Neuron (in vitro differentiated cells): ENCODE measurements at regions not wholly inside any gene's neighbourhood (a gene's known extent, or its start where the extent isn't known, plus 50 kb on each side); places are given as distances from the start of the nearest gene placed in this dataset.
"Not testable (repeated sequence)": the region's sequence is repeated elsewhere in the genome, so short reads cannot be mapped to it uniquely, and the experiment has no call there.

ENCODE experiments used
- H2AFZ ChIP-seq: one replicate; pipeline ENCODE4 v1.6.1; 2013; ENCODE audit warnings: low read depth, mild to moderate bottlenecking, inconsistent platforms, low read length, moderate library complexity
- H3K27me3 ChIP-seq: one replicate; pipeline ENCODE4 v1.6.1; 2013; ENCODE audit warnings: low read length; ENCODE audit not compliant: insufficient read depth
- H3K36me3 ChIP-seq: one replicate; pipeline ENCODE4 v1.6.1; 2013; ENCODE audit warnings: low read length; ENCODE audit not compliant: insufficient read depth
- H3K4me1 ChIP-seq: one replicate; pipeline ENCODE4 v1.6.1; 2013; ENCODE audit warnings: low read length; ENCODE audit not compliant: insufficient read depth
- H3K4me3 ChIP-seq: 2 replicates; pipeline ENCODE4 v1.5.1; 2013; ENCODE audit warnings: mild to moderate bottlenecking, low read length, moderate library complexity
- H3K9me3 ChIP-seq: one replicate; pipeline ENCODE4 v1.6.1; 2013; ENCODE audit warnings: low read length

- not testable (repeated sequence) for H3K9me3 ChIP-seq, H2AFZ ChIP-seq, H3K27me3 ChIP-seq, H3K4me1 ChIP-seq, H3K36me3 ChIP-seq, H3K4me3 ChIP-seq
Measured at GRCh38 chr3:30328935-30329334, 277.5 kb upstream of the TGFBR2 start.

DNA sequence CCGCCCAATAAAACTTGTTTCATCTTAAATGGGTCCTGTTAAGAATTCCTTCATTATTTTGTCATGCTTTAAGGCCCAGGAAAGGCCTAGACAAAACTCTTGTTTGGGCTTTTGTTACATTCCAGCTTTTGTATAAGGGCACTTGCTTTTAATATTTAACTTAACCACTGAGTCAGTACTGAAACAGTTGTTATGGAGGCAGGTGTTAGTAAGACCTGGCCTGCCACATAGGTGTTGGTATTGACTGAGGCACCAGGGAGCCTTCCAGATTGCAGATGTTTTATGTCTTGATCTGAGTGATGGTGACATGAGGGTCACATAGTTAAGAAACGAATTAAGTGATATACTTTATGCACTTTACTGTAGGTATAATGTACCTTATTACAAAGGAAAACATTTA is 274.9 kb upstream of the TGFBR2 start:
- no peak overlapping the region for H3K4me3 ChIP-seq
- H2AFZ ChIP-seq = no peak overlapping the region
- H3K4me1 ChIP-seq = no peaks in the 10 kb centered on the region
- H3K36me3 ChIP-seq = no peaks in the 10 kb centered on the region
- H3K9me3 ChIP-seq = no peaks in the 10 kb centered on the region
- H3K27me3 ChIP-seq = no peaks in the 10 kb centered on the region

DNA sequence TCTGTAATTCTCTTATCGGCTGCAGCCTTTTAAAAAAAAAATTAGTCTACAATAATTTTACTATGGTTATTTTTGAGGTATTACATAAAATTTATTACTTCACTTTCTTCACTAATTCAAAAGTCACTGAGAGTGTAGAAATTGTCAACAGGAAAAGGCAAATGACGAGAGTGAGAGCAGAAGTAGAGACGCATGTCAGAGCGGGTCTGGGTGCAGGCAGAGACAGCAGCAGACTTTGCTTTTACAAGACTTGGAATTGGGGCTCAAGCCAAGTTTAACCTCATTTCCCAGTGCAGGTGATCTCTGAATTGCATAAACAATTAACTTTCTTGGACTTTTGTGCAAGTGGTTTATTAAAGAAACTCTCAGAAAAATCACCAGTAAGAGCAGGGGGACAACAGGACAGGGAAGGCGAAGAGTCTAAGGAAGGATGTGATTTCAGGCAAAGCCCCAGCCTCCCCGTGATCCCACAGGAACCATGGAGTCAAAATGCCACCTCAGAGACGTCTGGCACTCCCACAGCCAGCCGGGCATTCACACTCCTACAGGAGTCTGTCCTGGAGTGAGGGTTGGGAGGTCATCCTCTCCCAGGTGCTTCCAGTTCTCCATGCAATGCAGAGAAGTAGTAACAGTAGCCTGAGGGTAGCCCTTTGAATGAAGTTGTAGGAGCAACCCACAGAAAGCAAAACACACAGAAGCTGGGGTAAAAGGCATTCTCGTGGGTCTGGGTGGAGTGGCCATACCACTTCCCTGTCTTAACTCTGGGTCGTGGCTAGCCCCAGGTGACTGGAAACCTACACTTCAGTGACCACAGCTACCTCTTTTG is 274.0 kb upstream of the TGFBR2 start:
- H3K36me3 ChIP-seq = no peaks in the 10 kb centered on the region
- no peak overlapping the region for H3K4me3 ChIP-seq
- no peaks in the 10 kb centered on the region for H3K27me3 ChIP-seq
- no peaks in the 10 kb centered on the region for H3K9me3 ChIP-seq
- H3K4me1 ChIP-seq = no peaks in the 10 kb centered on the region
- H2AFZ ChIP-seq = no peak overlapping the region

GRCh38 chr3:30333143-30333542 is 273.3 kb upstream of the TGFBR2 start:
- Histone ChIP-seq H2AFZ (no peak overlapping the region), H3K27me3 (no peaks in the 10 kb centered on the region), H3K4me1 (no peaks in the 10 kb centered on the region), H3K4me3 (no peak overlapping the region), H3K9me3 (no peaks in the 10 kb centered on the region), H3K36me3 (no peaks in the 10 kb centered on the region)

GRCh38 chr3:30333903-30334302 is 272.5 kb upstream of the TGFBR2 start:
- H3K36me3 ChIP-seq = no peaks in the 10 kb centered on the region
- H3K9me3 ChIP-seq = no peaks in the 10 kb centered on the region
- H3K4me3 ChIP-seq = no peak overlapping the region
- no peak overlapping the region for H2AFZ ChIP-seq
- H3K4me1 ChIP-seq = no peaks in the 10 kb centered on the region
- no peaks in the 10 kb centered on the region for H3K27me3 ChIP-seq

GRCh38 chr3:30340500-30340899 is 265.9 kb upstream of the TGFBR2 start:
- no peak overlapping the region for H2AFZ ChIP-seq
- H3K4me3 ChIP-seq = no peak overlapping the region
- no peaks in the 10 kb centered on the region for H3K4me1 ChIP-seq
- H3K27me3 ChIP-seq = no peaks in the 10 kb centered on the region
- no peaks in the 10 kb centered on the region for H3K9me3 ChIP-seq
- H3K36me3 ChIP-seq = no peaks in the 10 kb centered on the region

DNA sequence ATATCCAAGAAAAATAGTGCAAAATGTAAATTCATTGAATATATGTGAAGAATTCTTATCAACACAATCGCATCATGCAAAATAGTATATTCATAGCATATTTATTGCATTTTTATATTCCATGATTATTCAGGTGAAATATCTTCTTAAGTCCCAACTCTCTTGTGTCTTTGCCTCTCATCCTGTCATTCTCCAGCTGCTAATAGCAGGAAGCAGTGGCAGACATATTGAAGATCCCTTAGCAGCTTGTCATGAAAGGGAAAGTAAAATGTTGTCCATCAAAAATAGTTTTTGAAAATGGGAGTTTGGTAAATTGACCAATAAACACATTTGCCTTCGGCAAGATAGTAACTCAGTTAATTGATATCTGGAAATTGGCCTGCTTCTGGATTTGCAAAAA is 265.3 kb upstream of the TGFBR2 start:
- Histone ChIP-seq H3K36me3 (no peaks in the 10 kb centered on the region), H2AFZ (no peak overlapping the region), H3K4me1 (no peaks in the 10 kb centered on the region), H3K27me3 (no peaks in the 10 kb centered on the region), H3K9me3 (no peaks in the 10 kb centered on the region), H3K4me3 (no peak overlapping the region)

DNA sequence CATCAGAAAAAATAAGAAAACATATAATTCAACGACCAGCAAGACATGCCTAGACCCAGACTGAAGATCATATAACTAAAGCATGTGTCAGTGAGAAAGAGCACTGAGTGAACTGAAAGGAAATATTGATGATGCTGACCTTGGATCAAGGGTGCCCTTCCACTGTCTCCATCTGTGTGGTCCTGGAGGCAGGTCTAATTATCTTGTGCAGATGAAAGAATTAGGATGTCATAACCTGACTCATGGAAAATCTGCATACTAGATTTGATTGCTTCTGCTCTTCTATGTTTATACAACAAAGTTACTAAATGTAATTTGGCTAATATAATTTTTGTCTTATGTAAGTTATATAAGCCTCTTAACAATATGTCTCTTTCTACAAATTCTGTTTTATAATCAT is 264.6 kb upstream of the TGFBR2 start:
- H3K27me3 ChIP-seq = no peaks in the 10 kb centered on the region

DNA sequence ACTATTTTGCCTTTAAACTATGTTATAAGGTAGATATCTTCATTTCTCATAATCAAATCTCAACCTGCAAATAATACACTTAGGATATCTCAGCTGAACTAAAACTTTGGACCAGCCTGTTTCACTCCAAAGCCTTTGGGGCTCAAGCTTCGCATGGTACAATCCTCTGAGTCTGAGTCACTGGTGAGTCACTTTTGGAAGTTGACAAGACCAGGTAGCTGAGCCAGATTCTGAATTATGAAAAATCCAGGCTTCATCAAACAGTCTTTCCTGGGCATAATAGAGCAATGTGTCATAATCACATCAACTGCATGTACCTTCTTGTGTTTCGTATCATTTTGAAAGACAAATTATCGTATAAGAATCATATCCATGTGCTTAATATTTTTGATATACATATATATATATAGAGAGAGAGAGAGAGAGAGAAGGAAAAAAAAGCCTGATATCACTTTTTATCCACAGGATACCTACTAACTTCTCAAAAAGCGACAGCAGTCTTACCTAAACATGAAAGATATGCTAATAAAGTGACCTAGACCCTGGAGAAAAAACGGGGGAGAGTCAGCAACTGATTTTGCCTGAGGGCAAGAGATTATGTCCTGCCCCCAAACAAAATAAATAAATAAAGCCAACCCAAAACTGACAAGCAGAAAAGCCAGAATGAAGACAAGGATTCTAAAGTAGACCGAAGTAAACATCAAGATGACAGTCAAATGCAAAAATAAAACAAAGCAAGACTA is 263.9 kb upstream of the TGFBR2 start:
- Histone ChIP-seq H3K9me3 (no peaks in the 10 kb centered on the region), H3K27me3 (no peaks in the 10 kb centered on the region), H3K4me1 (no peaks in the 10 kb centered on the region), H3K4me3 (no peak overlapping the region), H3K36me3 (no peaks in the 10 kb centered on the region), H2AFZ (no peak overlapping the region)

More for the DNA sequence above, 264.6 kb upstream of the TGFBR2 start:
- Histone ChIP-seq H2AFZ (no peak overlapping the region), H3K9me3 (no peaks in the 10 kb centered on the region), H3K36me3 (no peaks in the 10 kb centered on the region), H3K4me1 (no peaks in the 10 kb centered on the region), H3K4me3 (no peak overlapping the region)

DNA sequence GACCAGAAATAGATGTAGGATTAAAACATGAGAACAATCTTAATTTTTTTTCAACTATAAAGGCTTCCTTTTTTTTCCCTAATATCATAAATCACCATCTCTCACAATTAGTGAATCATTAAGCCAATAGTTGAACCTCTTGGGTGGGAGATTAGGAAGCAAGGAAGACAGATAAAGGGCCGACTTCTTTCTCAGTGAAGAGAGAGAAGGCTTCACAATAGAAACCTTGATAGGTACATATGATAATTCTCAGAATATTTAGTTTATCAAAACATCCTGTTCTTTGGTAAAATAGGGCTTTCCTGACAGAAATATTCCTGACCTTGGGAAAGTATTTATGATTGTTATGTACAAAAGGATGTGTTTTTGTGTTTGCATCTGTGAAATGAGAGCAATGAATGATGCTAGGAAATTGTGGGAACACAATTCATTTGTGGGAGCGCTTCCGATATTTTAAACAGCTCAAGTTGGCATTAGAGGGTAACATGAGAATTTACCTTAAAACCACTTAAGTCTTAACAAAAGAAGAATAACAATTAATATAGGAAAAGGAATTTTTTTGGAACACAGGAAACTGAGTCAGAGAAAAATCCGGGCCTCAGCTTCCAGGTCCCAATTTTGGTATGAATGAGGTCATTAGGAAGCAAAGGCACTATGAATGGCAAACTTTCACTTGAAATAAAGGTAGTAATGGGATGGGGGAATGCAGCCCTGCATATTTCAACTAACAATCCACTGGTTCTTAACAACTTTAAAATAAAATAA is 263.2 kb upstream of the TGFBR2 start:
- H3K4me1 ChIP-seq = no peaks in the 10 kb centered on the region
- H2AFZ ChIP-seq = no peak overlapping the region
- H3K36me3 ChIP-seq = no peaks in the 10 kb centered on the region
- no peaks in the 10 kb centered on the region for H3K27me3 ChIP-seq
- no peak overlapping the region for H3K4me3 ChIP-seq
- no peaks in the 10 kb centered on the region for H3K9me3 ChIP-seq

DNA sequence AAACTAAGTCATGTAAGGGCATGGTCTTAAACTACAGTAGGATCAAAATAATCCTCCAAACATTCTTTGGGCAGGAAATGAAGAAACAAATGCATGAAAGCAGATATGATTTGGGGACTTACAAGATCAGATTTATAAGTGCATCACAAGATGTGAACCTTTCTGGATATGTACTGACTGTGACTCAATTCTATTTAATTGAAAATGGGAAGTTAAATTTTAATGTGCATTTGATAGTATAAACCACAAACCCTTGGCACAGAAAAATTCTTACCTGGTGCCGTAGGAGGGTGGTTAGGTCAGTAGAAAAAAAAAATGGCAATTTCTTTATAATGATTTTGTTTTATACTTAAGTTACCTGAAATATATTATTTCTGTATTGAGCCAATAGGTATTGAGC is 262.5 kb upstream of the TGFBR2 start:
- H2AFZ ChIP-seq = no peak overlapping the region
- H3K27me3 ChIP-seq = no peaks in the 10 kb centered on the region
- no peaks in the 10 kb centered on the region for H3K9me3 ChIP-seq
- no peaks in the 10 kb centered on the region for H3K4me1 ChIP-seq
- H3K4me3 ChIP-seq = no peak overlapping the region
- no peaks in the 10 kb centered on the region for H3K36me3 ChIP-seq

DNA sequence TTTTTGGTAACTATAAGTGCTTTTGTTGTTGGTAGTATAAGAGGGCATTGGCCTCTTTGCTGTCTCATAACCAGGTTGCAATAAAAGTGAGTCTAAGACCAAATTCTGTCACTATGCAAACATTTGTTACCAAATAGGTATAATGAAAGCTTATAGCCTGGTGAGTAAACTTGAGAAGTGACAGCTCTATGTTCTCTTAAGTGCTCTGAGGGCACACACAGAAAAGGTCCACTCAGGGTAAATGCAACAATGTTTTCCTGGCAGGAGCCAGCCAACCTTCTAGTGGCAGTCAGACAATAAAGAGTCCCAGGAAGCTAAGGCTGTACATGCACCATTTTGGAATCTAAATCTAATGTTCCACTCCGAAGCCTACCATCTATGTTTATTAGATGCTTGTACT is 262.1 kb upstream of the TGFBR2 start:
- Histone ChIP-seq H3K27me3 (no peaks in the 10 kb centered on the region), H3K36me3 (no peaks in the 10 kb centered on the region), H3K4me1 (no peaks in the 10 kb centered on the region), H3K4me3 (no peak overlapping the region), H2AFZ (no peak overlapping the region), H3K9me3 (no peaks in the 10 kb centered on the region)

DNA sequence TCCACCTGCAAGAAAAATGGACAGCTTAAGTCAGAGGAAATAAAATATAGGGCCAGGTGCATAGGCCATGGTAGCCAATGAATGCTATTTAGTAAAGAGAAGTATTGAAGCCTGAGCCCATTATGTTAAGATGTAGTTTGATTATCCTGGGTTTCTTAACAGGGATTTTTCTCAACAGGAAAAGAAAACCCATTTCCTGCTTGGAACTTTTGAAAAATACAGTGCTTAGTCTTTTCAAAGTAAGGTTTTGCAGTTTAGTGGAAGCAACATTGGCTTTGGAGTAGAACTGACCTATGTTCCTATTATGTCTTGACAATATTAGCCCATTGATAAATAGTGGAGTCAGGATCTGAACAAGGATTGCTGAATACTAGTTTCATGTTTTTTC is 259.5 kb upstream of the TGFBR2 start:
- Histone ChIP-seq H3K27me3 (no peaks in the 10 kb centered on the region), H2AFZ (no peak overlapping the region), H3K4me3 (no peak overlapping the region), H3K4me1 (no peaks in the 10 kb centered on the region), H3K9me3 (no peaks in the 10 kb centered on the region), H3K36me3 (no peaks in the 10 kb centered on the region)
